Fibroblast of the conjunctiva (primary cell): ENCODE measurements at regions not wholly inside any gene's neighbourhood (a gene's known extent, or its start where the extent isn't known, plus 50 kb on each side); places are given as distances from the start of the nearest gene placed in this dataset.
A peak's percentile ranks its signal among the peaks of the same experiment; 100 is the strongest.

Experiments used
- DNase-seq: peaks from one replicate; pipeline ENCODE4 v3.0.0-alpha.2; 2010; ENCODE audit warnings: low read depth

- no peak for DNase-seq
These were observed 76.7 kb upstream of the ARHGAP24 start for GRCh38 chr4:85398276-85398675.

GRCh38 chr4:85399270-85399669, 75.7 kb upstream of the ARHGAP24 start:
- no peak for DNase-seq

- DNase-seq = peak; percentile 61
These were observed 72.6 kb upstream of the ARHGAP24 start for GRCh38 chr4:85402371-85402770.

GRCh38 chr4:85406185-85406584, 68.8 kb upstream of the ARHGAP24 start:
- no peak for DNase-seq

GRCh38 chr4:85407546-85407945, 67.4 kb upstream of the ARHGAP24 start:
- DNase-seq = no peak

- DNase-seq = no peak
These were observed 66.6 kb upstream of the ARHGAP24 start for GRCh38 chr4:85408301-85408700.

- no peak for DNase-seq
These were observed 65.7 kb upstream of the ARHGAP24 start for GRCh38 chr4:85409251-85409650.

GRCh38 chr4:85411386-85411785, 63.6 kb upstream of the ARHGAP24 start:
- DNase-seq = no peak

GRCh38 chr4:85414972-85415371, 60.0 kb upstream of the ARHGAP24 start:
- DNase-seq = no peak

GRCh38 chr4:85416094-85416493, 58.9 kb upstream of the ARHGAP24 start:
- no peak for DNase-seq

GRCh38 chr4:85419103-85419502, 55.8 kb upstream of the ARHGAP24 start:
- DNase-seq = no peak

GRCh38 chr4:85420831-85421230, 54.1 kb upstream of the ARHGAP24 start:
- no peak for DNase-seq

- no peak for DNase-seq
These were observed 51.5 kb upstream of the ARHGAP24 start for GRCh38 chr4:85423431-85423830.
